Neural cell (in vitro differentiated cells): ENCODE measurements at regions not wholly inside any gene's neighbourhood (a gene's known extent, or its start where the extent isn't known, plus 50 kb on each side); places are given as distances from the start of the nearest gene placed in this dataset.

Source experiments
- H2AFZ ChIP-seq: fragments of 200-600, 300-800 bp; sonication (generic), shearing (Covaris generic); 2 replicates; pipeline ENCODE4 v1.6.0; 2014; ENCODE audit warnings: low read depth, mild to moderate bottlenecking, antibody characterized with exemption, low read length, moderate library complexity
- H3F3A ChIP-seq: fragments of 200-600 bp; shearing (Covaris generic); 2 replicates; pipeline ENCODE4 v1.6.1; 2016; ENCODE audit warnings: mild to moderate bottlenecking, moderate library complexity, mixed read lengths, antibody characterized with exemption, low read length; ENCODE audit not compliant: insufficient read depth, poor library complexity, severe bottlenecking
- H3K27ac ChIP-seq: fragments of 200-600, 300-800 bp; sonication (generic), shearing (Covaris generic); 2 replicates; pipeline ENCODE4 v1.5.1; 2014; ENCODE audit warnings: mild to moderate bottlenecking, low read length, moderate library complexity
- H3K27me3 ChIP-seq: fragments of 300-800, 200-600 bp; sonication (generic), shearing (Covaris generic); 2 replicates; pipeline ENCODE4 v1.6.0; 2014; ENCODE audit warnings: mild to moderate bottlenecking, low read depth, low read length, moderate library complexity; ENCODE audit not compliant: insufficient read depth
- H3K36me3 ChIP-seq: fragments of 300-800, 200-600 bp; sonication (generic), shearing (Covaris generic); 2 replicates; pipeline ENCODE4 v1.5.1; 2014; ENCODE audit warnings: mild to moderate bottlenecking, antibody characterized with exemption, low read length, moderate library complexity; ENCODE audit not compliant: insufficient read depth
- H3K4me2 ChIP-seq: fragments of 300-800, 200-600 bp; sonication (generic), shearing (Covaris generic); 2 replicates; pipeline ENCODE4 v1.6.0; 2014; ENCODE audit warnings: mild to moderate bottlenecking, low read length
- H3K4me3 ChIP-seq: fragments of 300-800, 200-600 bp; sonication (generic), shearing (Covaris generic); 2 replicates; pipeline ENCODE4 v1.5.1; 2014; ENCODE audit warnings: mild to moderate bottlenecking, low read length, moderate library complexity
- H3K79me2 ChIP-seq: fragments of 200-600 bp; shearing (Covaris generic); replicated peaks from 2 replicates; pipeline ENCODE4 v1.6.0; 2014; ENCODE audit warnings: mild to moderate bottlenecking, low read length, moderate library complexity; ENCODE audit not compliant: insufficient read depth
- H3K9ac ChIP-seq: fragments of 300-800, 200-600 bp; sonication (generic), shearing (Covaris generic); 2 replicates; pipeline ENCODE4 v1.6.1; 2016; ENCODE audit warnings: mild to moderate bottlenecking, low read length, mixed read lengths
- H3K9me2 ChIP-seq: fragments of 200-600 bp; shearing (Covaris generic); 2 replicates; pipeline ENCODE4 v1.6.1; 2016; ENCODE audit warnings: mild to moderate bottlenecking, low read length, mixed read lengths; ENCODE audit not compliant: insufficient read depth
- H3K9me3 ChIP-seq: fragments of 200-600, 300-800 bp; sonication (generic), shearing (Covaris generic); 2 replicates; pipeline ENCODE4 v1.6.1; 2016; ENCODE audit warnings: mild to moderate bottlenecking, mixed run types, low read length, moderate library complexity, mixed read lengths
- H4K20me1 ChIP-seq: fragments of 200-600 bp; shearing (Covaris generic); 2 replicates; pipeline ENCODE4 v1.6.1; 2016; ENCODE audit warnings: mild to moderate bottlenecking, mixed run types; ENCODE audit not compliant: insufficient read depth
- EP300 ChIP-seq: fragments of 450-650 bp; conservative IDR thresholded peaks from 2 replicates; pipeline ENCODE4 v1.6.1; 2014; ENCODE audit warnings: antibody characterized with exemption, mild to moderate bottlenecking, moderate library complexity; ENCODE audit not compliant: poor library complexity, severe bottlenecking
- EZH2 ChIP-seq: fragments of 200-600, 300-800 bp; shearing (Covaris generic), sonication (generic); IDR thresholded peaks from 2 replicates; pipeline ENCODE4 v1.6.1; 2014; ENCODE audit warnings: antibody characterized with exemption, low read length, borderline replicate concordance, mild to moderate bottlenecking; ENCODE audit not compliant: insufficient read depth, poor library complexity, severe bottlenecking
- MXI1 ChIP-seq: fragments of 450-650 bp; conservative IDR thresholded peaks from 2 replicates; pipeline ENCODE4 v1.6.1; 2014; ENCODE audit warnings: antibody characterized with exemption, mild to moderate bottlenecking; ENCODE audit not compliant: poor library complexity, severe bottlenecking
- POLR2AphosphoS5 ChIP-seq: IDR thresholded peaks from 2 replicates; pipeline ENCODE4 v1.6.1; 2012
- RAD21 ChIP-seq: fragments of 450-650 bp; conservative IDR thresholded peaks from 2 replicates; pipeline ENCODE4 v1.6.1; 2014; ENCODE audit warnings: antibody characterized with exemption, mild to moderate bottlenecking, moderate library complexity
- SMC3 ChIP-seq: fragments of 450-650 bp; conservative IDR thresholded peaks from 2 replicates; pipeline ENCODE4 v1.6.1; 2014; ENCODE audit warnings: antibody characterized with exemption, mild to moderate bottlenecking, moderate library complexity; ENCODE audit not compliant: poor library complexity
- TAF1 ChIP-seq: IDR thresholded peaks from 2 replicates; pipeline ENCODE4 v1.6.1; 2012; ENCODE audit warnings: low read depth
- TF ChIP-seq, protein P1 (sequence below): IDR thresholded peaks from 2 replicates; pipeline ENCODE4 v1.6.1; 2012; ENCODE audit warnings: borderline replicate concordance
- TF ChIP-seq, protein P2 (sequence below): fragments of 450-650 bp; IDR thresholded peaks from 2 replicates; pipeline ENCODE4 v1.5.1; 2014; ENCODE audit warnings: antibody characterized with exemption, mild to moderate bottlenecking, moderate library complexity; ENCODE audit not compliant: poor library complexity, severe bottlenecking

DNA sequence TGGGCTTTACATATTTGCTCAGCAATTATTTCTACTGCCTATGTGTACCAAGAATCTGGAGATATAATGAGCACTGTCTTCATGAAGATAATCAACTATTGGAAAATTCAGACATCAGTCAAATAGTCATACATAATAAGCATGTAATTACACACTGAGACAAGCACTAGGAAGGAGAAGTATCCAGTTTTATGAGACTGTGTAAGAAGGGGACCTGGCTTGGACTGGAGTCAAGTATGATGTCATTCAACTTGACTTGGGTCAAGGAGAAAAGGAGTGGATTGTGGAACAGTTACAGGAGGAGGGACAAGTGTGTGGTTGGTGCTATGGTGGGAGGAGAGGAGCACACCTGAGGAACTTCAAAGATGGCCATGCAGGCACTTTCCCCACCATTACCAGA, 419.8 kb upstream of the TRIB2 start:
- Histone ChIP-seq H3K9ac (no peak overlapping the region), H3K79me2 (no peaks in the 10 kb centered on the region), H4K20me1 (no peaks in the 10 kb centered on the region), H3K36me3 (no peaks in the 10 kb centered on the region), H3K4me2 (no peak overlapping the region), H3K27ac (no peak overlapping the region), H2AFZ (no peak overlapping the region), H3K9me2 (no peaks in the 10 kb centered on the region), H3K27me3 (no peaks in the 10 kb centered on the region), H3F3A (no peaks in the 10 kb centered on the region), H3K9me3 (no peaks in the 10 kb centered on the region), H3K4me3 (no peak overlapping the region)
- TF ChIP-seq TAF1 (no peak), SMC3 (no peak), EZH2 (no peak), EP300 (no peak), MXI1 (no peak), RAD21 (no peak), POLR2AphosphoS5 (no peak)
- TF ChIP-seq, protein P1, sequence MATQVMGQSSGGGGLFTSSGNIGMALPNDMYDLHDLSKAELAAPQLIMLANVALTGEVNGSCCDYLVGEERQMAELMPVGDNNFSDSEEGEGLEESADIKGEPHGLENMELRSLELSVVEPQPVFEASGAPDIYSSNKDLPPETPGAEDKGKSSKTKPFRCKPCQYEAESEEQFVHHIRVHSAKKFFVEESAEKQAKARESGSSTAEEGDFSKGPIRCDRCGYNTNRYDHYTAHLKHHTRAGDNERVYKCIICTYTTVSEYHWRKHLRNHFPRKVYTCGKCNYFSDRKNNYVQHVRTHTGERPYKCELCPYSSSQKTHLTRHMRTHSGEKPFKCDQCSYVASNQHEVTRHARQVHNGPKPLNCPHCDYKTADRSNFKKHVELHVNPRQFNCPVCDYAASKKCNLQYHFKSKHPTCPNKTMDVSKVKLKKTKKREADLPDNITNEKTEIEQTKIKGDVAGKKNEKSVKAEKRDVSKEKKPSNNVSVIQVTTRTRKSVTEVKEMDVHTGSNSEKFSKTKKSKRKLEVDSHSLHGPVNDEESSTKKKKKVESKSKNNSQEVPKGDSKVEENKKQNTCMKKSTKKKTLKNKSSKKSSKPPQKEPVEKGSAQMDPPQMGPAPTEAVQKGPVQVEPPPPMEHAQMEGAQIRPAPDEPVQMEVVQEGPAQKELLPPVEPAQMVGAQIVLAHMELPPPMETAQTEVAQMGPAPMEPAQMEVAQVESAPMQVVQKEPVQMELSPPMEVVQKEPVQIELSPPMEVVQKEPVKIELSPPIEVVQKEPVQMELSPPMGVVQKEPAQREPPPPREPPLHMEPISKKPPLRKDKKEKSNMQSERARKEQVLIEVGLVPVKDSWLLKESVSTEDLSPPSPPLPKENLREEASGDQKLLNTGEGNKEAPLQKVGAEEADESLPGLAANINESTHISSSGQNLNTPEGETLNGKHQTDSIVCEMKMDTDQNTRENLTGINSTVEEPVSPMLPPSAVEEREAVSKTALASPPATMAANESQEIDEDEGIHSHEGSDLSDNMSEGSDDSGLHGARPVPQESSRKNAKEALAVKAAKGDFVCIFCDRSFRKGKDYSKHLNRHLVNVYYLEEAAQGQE = no peak
- TF ChIP-seq, protein P2, sequence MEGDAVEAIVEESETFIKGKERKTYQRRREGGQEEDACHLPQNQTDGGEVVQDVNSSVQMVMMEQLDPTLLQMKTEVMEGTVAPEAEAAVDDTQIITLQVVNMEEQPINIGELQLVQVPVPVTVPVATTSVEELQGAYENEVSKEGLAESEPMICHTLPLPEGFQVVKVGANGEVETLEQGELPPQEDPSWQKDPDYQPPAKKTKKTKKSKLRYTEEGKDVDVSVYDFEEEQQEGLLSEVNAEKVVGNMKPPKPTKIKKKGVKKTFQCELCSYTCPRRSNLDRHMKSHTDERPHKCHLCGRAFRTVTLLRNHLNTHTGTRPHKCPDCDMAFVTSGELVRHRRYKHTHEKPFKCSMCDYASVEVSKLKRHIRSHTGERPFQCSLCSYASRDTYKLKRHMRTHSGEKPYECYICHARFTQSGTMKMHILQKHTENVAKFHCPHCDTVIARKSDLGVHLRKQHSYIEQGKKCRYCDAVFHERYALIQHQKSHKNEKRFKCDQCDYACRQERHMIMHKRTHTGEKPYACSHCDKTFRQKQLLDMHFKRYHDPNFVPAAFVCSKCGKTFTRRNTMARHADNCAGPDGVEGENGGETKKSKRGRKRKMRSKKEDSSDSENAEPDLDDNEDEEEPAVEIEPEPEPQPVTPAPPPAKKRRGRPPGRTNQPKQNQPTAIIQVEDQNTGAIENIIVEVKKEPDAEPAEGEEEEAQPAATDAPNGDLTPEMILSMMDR = no peak

DNA sequence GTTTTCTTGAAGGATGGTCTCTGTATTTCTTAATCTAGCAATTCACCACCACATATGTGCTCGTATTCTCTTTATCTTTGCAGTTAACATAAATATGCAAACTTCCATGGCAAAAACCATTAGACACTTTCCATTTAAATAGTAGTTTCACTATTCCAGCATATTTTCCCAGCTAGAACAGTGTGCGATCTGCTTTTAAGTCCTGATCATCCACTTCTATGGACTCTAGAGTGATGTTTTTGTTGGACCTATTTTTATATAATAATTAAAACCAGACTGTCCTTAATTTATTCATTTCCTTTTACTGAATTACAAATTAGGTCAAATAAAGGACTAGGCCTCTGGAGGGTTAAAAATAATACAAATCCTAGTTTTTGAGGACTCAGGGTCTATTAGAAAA, 418.4 kb upstream of the TRIB2 start:
- Histone ChIP-seq H4K20me1 (no peaks in the 10 kb centered on the region), H3F3A (no peaks in the 10 kb centered on the region), H2AFZ (no peak overlapping the region), H3K9me2 (no peaks in the 10 kb centered on the region), H3K9ac (no peak overlapping the region), H3K79me2 (no peaks in the 10 kb centered on the region), H3K4me2 (no peak overlapping the region), H3K27ac (no peak overlapping the region), H3K27me3 (no peaks in the 10 kb centered on the region), H3K9me3 (no peaks in the 10 kb centered on the region), H3K4me3 (no peak overlapping the region), H3K36me3 (no peaks in the 10 kb centered on the region)
- TF ChIP-seq, protein P2 = no peak
- TF ChIP-seq SMC3 (no peak), RAD21 (no peak), POLR2AphosphoS5 (no peak), MXI1 (no peak), TAF1 (no peak), EZH2 (no peak), EP300 (no peak)
- TF ChIP-seq, protein P1 = no peak
